C4-2B (cell line): ENCODE measurements at regions not wholly inside any gene's neighbourhood (a gene's known extent, or its start where the extent isn't known, plus 50 kb on each side); places are given as distances from the start of the nearest gene placed in this dataset.

Experiments used
- CTCF ChIP-seq: fragments of 450-650 bp; conservative IDR thresholded peaks from 2 replicates; pipeline ENCODE4 v1.5.1; 2017; ENCODE audit warnings: mild to moderate bottlenecking
- ZFX ChIP-seq: fragments of 450-650 bp; IDR thresholded peaks from 2 replicates; pipeline ENCODE4 v1.6.1; 2017

GRCh38 chr11:71114124-71114851, 138.1 kb downstream of the SHANK2 start:
- TF ChIP-seq CTCF, result no peak
- TF ChIP-seq ZFX, result no peak
